H9 (cell line): ENCODE measurements at regions not wholly inside any gene's neighbourhood (a gene's known extent, or its start where the extent isn't known, plus 50 kb on each side); places are given as distances from the start of the nearest gene placed in this dataset.

Experiments
- DNase-seq: peaks from one replicate; pipeline ENCODE4 v3.0.0-alpha.2; 2017
- H2AFZ ChIP-seq: one replicate; pipeline ENCODE4 v1.6.1; 2013; ENCODE audit warnings: mild to moderate bottlenecking, low read length, control low read depth, moderate library complexity
- H2AK5ac ChIP-seq: 2 replicates; pipeline ENCODE4 v1.6.1; 2013; ENCODE audit warnings: low read length, control low read depth, mixed read lengths; ENCODE audit not compliant: insufficient read length
- H2BK120ac ChIP-seq: one replicate; pipeline ENCODE4 v1.6.1; 2013; ENCODE audit warnings: low read depth, mild to moderate bottlenecking, low read length, control low read depth, inconsistent platforms; ENCODE audit not compliant: poor library complexity, severe bottlenecking
- H2BK12ac ChIP-seq: 2 replicates; pipeline ENCODE4 v1.6.1; 2013; ENCODE audit warnings: low read length, control low read depth, mixed read lengths, low read depth; ENCODE audit not compliant: insufficient read length
- H2BK15ac ChIP-seq: 2 replicates; pipeline ENCODE4 v1.6.1; 2013; ENCODE audit warnings: low read depth, low read length, control low read depth
- H2BK20ac ChIP-seq: one replicate; pipeline ENCODE4 v1.6.1; 2013; ENCODE audit warnings: low read depth, mild to moderate bottlenecking, low read length, control low read depth, inconsistent platforms; ENCODE audit not compliant: poor library complexity, severe bottlenecking
- H2BK5ac ChIP-seq: 2 replicates; pipeline ENCODE4 v1.6.1; 2013; ENCODE audit warnings: low read length, control low read depth, mixed read lengths; ENCODE audit not compliant: insufficient read length
- H3K14ac ChIP-seq: 2 replicates; pipeline ENCODE4 v1.6.1; 2013; ENCODE audit warnings: low read length, control low read depth; ENCODE audit not compliant: insufficient read depth
- H3K18ac ChIP-seq: 2 replicates; pipeline ENCODE4 v1.6.1; 2013; ENCODE audit warnings: low read depth, mild to moderate bottlenecking, mixed read lengths, low read length, control low read depth; ENCODE audit not compliant: insufficient read length
- H3K23ac ChIP-seq: 2 replicates; pipeline ENCODE4 v1.6.1; 2013; ENCODE audit warnings: low read length, control low read depth, mixed read lengths, low read depth; ENCODE audit not compliant: insufficient read length
- H3K23me2 ChIP-seq: 2 replicates; pipeline ENCODE4 v1.6.1; 2013; ENCODE audit warnings: low read depth, mild to moderate bottlenecking, mixed read lengths, low read length, control low read depth; ENCODE audit not compliant: insufficient read length, poor library complexity, severe bottlenecking
- H3K27ac ChIP-seq: 2 replicates; pipeline ENCODE4 v1.5.1; 2013; ENCODE audit warnings: low read length, control low read depth, mixed read lengths, low read depth; ENCODE audit not compliant: insufficient read length
- H3K27me3 ChIP-seq: 2 replicates; pipeline ENCODE4 v1.6.1; 2013; ENCODE audit warnings: low read length, control low read depth, inconsistent platforms; ENCODE audit not compliant: insufficient read depth
- H3K4ac ChIP-seq: 2 replicates; pipeline ENCODE4 v1.6.1; 2013; ENCODE audit warnings: low read depth, mild to moderate bottlenecking, control low read depth, inconsistent platforms, low read length, moderate library complexity
- H3K4me1 ChIP-seq: 2 replicates; pipeline ENCODE4 v1.6.1; 2013; ENCODE audit warnings: low read length, control low read depth, inconsistent platforms; ENCODE audit not compliant: insufficient read depth
- H3K4me2 ChIP-seq: 2 replicates; pipeline ENCODE4 v1.6.1; 2013; ENCODE audit warnings: low read length, control low read depth, mixed read lengths; ENCODE audit not compliant: insufficient read length, insufficient read depth
- H3K56ac ChIP-seq: 2 replicates; pipeline ENCODE4 v1.6.1; 2013; ENCODE audit warnings: low read depth, mild to moderate bottlenecking, mixed read lengths, low read length, control low read depth; ENCODE audit not compliant: insufficient read length
- H3K79me1 ChIP-seq: 2 replicates; pipeline ENCODE4 v1.6.1; 2013; ENCODE audit warnings: low read depth, mild to moderate bottlenecking, moderate library complexity, low read length, control low read depth, inconsistent platforms; ENCODE audit not compliant: insufficient read depth, poor library complexity, severe bottlenecking
- H3K79me2 ChIP-seq: 2 replicates; pipeline ENCODE4 v1.6.1; 2013; ENCODE audit warnings: low read length, control low read depth, inconsistent platforms; ENCODE audit not compliant: insufficient read depth
- H3K9ac ChIP-seq: 2 replicates; pipeline ENCODE4 v1.6.1; 2013; ENCODE audit warnings: low read length, control low read depth, mixed read lengths; ENCODE audit not compliant: insufficient read length; ENCODE audit errors: extremely low read depth
- H3K9me3 ChIP-seq: one replicate; pipeline ENCODE4 v1.6.1; 2013; ENCODE audit warnings: low read depth, low read length, inconsistent platforms; ENCODE audit not compliant: control insufficient read depth
- H3T11ph ChIP-seq: one replicate; pipeline ENCODE4 v1.6.1; 2013; ENCODE audit warnings: mild to moderate bottlenecking, low read length, control low read depth, inconsistent platforms
- H4K20me1 ChIP-seq: one replicate; pipeline ENCODE4 v1.6.1; 2013; ENCODE audit not compliant: control insufficient read depth, insufficient read length, insufficient read depth
- H4K5ac ChIP-seq: 2 replicates; pipeline ENCODE4 v1.6.1; 2013; ENCODE audit warnings: low read depth, mild to moderate bottlenecking, mixed read lengths, low read length, control low read depth; ENCODE audit not compliant: insufficient read length
- H4K8ac ChIP-seq: replicated peaks from 2 replicates; pipeline ENCODE4 v1.6.1; 2013; ENCODE audit warnings: low read length, control low read depth, mixed read lengths, low read depth; ENCODE audit not compliant: insufficient read length
- H4K91ac ChIP-seq: 2 replicates; pipeline ENCODE4 v1.6.1; 2013; ENCODE audit warnings: low read depth, mild to moderate bottlenecking, moderate library complexity, mixed read lengths, low read length, control low read depth; ENCODE audit not compliant: insufficient read length
- H3K27ac Mint-ChIP-seq, 3 experiments: 2 replicates in 2 of 3; 3 replicates in 1 of 3; pipeline ENCODE4 v1.8.0; 2020 to 2021; ENCODE audit warnings: mixed read lengths in 3 of 3, mild to moderate bottlenecking in 1 of 3, moderate library complexity in 1 of 3
- H3K27me3 Mint-ChIP-seq: 2 replicates; pipeline ENCODE4 v1.8.0; 2021; ENCODE audit warnings: low read depth, mild to moderate bottlenecking, moderate library complexity, mixed read lengths
- H3K36me3 Mint-ChIP-seq, 3 experiments: 2 replicates in 2 of 3; 3 replicates in 1 of 3; pipeline ENCODE4 v1.8.0; 2020 to 2021; ENCODE audit warnings: low read depth in 3 of 3, mixed read lengths in 3 of 3; ENCODE audit not compliant: insufficient read depth in 1 of 3
- H3K4me1 Mint-ChIP-seq, 2 experiments: 2 replicates each; pipeline ENCODE4 v1.8.0; 2020; ENCODE audit warnings: mixed read lengths in 2 of 2
- H3K4me3 Mint-ChIP-seq, 2 experiments: 2 replicates in 1 of 2; 3 replicates in 1 of 2; pipeline ENCODE4 v1.8.0; 2020 to 2021; ENCODE audit warnings: mild to moderate bottlenecking in 2 of 2, mixed read lengths in 2 of 2, moderate library complexity in 1 of 2
- H3K9me3 Mint-ChIP-seq, 2 experiments: 2 replicates in 1 of 2; 3 replicates in 1 of 2; pipeline ENCODE4 v1.8.0; 2020; ENCODE audit warnings: mild to moderate bottlenecking in 2 of 2, mixed read lengths in 2 of 2, moderate library complexity in 1 of 2
- WGBS: extraction: QIAGEN DNeasy Blood & Tissue Kit; methylation state at CpG from one replicate; pipeline ENCODE4 v1.1.7; 2013; ENCODE audit warnings: missing lambda C conversion rate, low lambda C conversion rate, mixed read lengths; ENCODE audit not compliant: insufficient read length; ENCODE audit errors: extremely low coverage; 5-methylcytosine and 5-hydroxymethylcytosine counted together
- TF ChIP-seq, protein P1 (sequence below): fragments of 200-600 bp; sonication (generic); conservative IDR thresholded peaks from 3 replicates; pipeline ENCODE4 v1.8.0; 2021; ENCODE audit warnings: antibody characterized with exemption, mild to moderate bottlenecking

DNA sequence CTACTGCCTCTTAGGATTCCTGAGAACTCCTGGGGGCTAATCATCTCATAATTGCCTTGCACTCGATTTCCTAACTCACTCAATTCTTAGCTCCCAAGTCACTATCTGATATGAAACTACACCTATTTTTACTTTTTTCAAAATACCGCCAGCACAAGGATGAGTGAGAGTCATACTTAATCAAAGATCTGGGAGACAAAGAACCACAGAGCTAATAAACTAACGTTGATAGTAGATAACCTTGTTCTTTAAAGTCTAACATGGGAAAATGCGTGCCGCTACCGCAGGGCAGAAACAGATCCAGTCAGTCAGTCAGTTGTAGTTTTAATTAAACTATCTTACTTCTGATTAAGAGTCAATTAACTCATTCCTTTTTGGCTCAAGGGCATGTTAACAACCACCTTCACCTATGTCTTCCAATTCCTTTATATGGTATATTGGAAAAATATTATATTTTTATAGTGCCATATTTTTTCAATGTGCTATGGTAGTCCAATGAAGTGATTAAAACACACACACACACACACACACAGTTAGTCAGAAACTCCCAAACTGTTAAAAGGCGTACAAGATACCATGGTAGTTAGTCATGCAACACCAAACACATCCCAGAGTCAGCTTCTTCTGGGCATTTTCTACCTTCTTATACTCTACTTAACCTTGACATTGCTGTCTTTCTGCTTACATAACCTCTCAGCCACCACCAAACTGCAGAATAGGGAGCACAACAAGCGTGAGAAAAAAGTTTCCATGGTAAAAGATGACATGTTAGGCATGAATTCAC is 114.0 kb downstream of the KLHL28 start:
- Histone ChIP-seq H3K79me1 (no peaks in the 10 kb centered on the region), H3K9me3 (no peaks in the 10 kb centered on the region), H4K5ac (no peak overlapping the region), H2AK5ac (no peak overlapping the region), H3T11ph (no peak overlapping the region), H2BK120ac (no peak overlapping the region), H3K23me2 (no peaks in the 10 kb centered on the region), H3K79me2 (no peaks in the 10 kb centered on the region), H4K20me1 (no peaks in the 10 kb centered on the region), H4K8ac (no peak overlapping the region), H3K56ac (no peak overlapping the region), H3K27me3 (no peaks in the 10 kb centered on the region), H2AFZ (no peak overlapping the region), H3K4me1 (no peaks in the 10 kb centered on the region), H3K14ac (no peak overlapping the region), H2BK20ac (no peak overlapping the region), H3K4me2 (no peak overlapping the region), H2BK12ac (no peak overlapping the region), H3K4ac (no peak overlapping the region), H2BK15ac (no peak overlapping the region), H4K91ac (no peak overlapping the region), H3K18ac (no peak overlapping the region), H3K23ac (no peak overlapping the region), H3K27ac (no peak overlapping the region), H2BK5ac (no peak overlapping the region), H3K9ac (no peak overlapping the region)
- Mint-ChIP-seq H3K4me3 (no peak overlapping the region), H3K4me1 (peaks cover 0 to 2% of the 10 kb centered on the region in 2 experiments; a peak in 1 of 4 replicates), H3K27ac (no peak overlapping the region), H3K36me3 (no peaks in the 10 kb centered on the region), H3K9me3 (peaks cover 2 to 3% of the 10 kb centered on the region in 2 experiments; a peak in 3 of 5 replicates), H3K27me3 (no peaks in the 10 kb centered on the region)
- TF ChIP-seq, protein P1, sequence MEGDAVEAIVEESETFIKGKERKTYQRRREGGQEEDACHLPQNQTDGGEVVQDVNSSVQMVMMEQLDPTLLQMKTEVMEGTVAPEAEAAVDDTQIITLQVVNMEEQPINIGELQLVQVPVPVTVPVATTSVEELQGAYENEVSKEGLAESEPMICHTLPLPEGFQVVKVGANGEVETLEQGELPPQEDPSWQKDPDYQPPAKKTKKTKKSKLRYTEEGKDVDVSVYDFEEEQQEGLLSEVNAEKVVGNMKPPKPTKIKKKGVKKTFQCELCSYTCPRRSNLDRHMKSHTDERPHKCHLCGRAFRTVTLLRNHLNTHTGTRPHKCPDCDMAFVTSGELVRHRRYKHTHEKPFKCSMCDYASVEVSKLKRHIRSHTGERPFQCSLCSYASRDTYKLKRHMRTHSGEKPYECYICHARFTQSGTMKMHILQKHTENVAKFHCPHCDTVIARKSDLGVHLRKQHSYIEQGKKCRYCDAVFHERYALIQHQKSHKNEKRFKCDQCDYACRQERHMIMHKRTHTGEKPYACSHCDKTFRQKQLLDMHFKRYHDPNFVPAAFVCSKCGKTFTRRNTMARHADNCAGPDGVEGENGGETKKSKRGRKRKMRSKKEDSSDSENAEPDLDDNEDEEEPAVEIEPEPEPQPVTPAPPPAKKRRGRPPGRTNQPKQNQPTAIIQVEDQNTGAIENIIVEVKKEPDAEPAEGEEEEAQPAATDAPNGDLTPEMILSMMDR = no peak
- no CpG with 5 or more reads among the region's 8 CpGs for WGBS
- no peak for DNase-seq
